AG08395 (cell line): ENCODE measurements at regions not wholly inside any gene's neighbourhood (a gene's known extent, or its start where the extent isn't known, plus 50 kb on each side); places are given as distances from the start of the nearest gene placed in this dataset.

Experiments
- DNase-seq: peaks from one replicate; pipeline ENCODE4 v3.0.0; 2012; ENCODE audit warnings: mixed read lengths, low spot score

DNA sequence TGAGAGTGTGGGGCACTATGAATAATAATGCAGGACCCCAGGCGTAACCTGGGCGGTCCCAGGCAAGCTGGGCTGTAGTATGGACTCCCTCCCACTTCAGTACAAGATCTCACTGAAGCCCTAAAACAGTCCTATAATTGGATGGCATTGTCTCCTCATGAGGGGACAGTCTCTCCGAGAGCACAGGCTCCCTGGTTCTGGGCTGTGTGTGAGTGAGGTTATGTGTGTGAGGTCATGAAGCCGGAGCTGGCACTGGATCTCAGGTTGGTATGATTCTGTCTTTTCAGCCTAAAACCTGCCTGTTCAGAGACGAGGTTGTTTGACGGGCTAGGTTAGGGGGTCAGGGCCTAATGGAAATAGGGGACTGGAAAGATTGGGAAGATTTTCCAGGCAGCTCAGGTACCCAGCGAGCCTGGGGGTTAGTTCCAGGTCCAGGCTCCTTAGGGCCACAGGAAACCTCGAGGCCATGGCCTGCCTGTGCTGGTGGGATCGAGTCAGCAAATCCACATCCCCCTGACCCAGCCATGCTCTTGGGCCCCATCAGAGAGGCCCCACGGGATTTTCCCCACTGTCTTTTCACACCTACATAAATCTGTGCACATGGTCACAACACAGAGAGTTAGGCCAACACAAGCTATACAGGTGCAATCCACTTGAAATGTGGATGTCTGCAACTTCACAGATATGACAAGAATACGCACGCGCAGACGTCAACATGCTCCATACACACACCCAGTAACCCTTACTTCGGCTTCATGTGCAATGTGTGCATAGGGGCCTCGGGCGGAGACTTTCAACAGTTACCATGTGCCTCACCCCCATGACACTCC is 94.8 kb downstream of the INHBB start:
- no peak for DNase-seq

DNA sequence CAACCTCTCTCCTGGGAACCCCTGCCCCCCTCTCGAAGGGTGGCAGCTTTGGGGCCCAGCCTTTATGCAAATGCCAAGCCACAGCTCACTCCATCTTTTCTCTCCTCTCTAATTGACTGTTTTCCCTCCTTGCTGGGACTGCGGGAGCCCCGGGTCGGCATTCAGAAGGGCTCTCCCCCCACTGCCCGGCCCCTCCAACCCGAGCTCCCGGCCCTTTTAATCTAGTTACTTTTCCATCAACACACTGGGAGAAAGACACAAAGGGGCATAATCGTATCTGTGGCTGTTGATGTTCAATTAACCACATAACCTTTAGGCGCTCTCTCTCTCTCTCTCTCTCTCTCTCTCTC is 95.4 kb downstream of the INHBB start:
- DNase-seq, result no peak

DNA sequence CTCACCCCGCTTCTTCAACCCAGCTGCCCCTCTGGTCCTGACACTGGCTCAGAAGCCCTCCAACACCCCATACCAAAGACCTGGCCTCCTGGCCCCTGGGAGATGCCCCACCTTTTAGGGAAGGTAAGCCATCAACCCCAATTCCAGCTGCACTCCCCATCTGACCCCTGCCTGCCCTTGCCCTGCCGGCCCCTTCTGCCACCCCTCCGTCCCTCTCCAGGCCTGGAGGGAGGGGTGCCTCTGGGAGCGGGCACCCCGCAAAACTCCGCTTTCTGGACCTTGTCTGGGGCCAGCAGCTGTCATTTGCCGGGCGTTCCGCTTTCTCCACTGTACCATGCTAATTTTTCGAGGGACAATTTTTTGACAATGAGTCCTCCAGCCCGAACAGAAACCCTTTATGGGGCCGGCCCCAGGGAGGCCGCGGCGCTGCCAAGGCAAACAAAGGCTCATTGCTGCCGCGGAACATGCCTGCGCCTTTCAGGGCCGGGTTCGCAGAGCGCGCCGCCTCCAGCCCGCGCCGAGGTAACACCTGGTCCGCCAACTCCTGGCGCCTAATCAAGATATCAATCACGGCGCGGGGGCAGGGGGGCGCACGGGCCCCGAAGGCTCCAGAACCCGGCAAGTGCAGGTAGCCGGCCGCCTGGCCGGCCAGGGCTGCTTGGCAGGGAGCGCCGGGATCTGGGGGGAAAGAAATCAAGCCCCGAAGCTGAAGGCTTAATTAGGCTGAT is 96.0 kb downstream of the INHBB start:
- DNase-seq, result peak; percentile 66

DNA sequence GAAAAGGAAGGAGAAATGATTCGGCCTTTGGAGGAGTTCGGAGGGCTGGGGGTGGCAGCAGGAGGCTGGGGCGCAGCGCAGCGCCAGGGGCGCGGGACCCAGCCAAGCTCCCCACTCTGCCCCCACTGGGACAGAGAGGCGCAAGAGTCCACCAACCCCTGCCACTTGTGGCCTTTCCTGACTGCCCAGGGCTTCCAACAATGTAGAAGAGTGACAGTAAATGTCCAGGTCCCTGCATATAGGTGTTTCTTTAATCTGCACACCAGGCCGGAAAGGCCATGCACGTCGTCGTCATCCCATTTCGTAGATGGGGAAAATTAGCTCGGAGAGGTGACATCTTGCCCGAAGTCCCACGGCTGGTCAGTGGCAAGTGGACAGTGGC is 96.6 kb downstream of the INHBB start:
- DNase-seq, result no peak

DNA sequence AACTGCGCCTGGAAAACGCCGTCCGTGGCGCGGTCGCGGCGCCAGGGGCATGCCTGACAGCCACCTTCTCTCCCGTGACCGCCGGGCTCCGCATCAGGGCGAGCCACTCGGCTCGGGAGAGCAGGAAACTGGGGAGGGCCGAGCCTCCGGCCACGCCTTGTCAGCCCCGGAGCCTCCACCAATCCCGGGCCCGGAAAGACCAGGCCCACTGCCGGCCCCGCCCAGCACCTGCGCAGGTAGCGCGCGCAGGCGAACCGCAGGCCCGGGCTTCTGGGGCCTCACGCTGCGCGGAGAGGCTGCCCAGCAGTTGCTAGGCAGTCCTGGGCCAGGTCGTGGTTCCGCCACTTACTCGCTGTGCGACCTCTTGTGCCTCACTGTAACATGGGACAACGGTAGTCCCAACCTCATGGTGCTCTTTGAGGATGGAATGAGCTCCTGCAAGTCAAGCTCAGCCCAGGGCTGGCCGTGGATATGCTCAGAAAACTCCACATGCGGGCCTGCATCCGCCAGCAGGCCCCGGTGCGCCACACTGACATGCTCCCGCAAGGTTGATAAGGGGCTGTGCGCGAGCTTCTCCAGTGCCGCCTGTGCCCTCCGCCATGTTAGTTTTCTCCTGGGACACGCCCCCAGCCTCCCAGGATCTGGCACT is 97.1 kb downstream of the INHBB start:
- DNase-seq, result no peak

DNA sequence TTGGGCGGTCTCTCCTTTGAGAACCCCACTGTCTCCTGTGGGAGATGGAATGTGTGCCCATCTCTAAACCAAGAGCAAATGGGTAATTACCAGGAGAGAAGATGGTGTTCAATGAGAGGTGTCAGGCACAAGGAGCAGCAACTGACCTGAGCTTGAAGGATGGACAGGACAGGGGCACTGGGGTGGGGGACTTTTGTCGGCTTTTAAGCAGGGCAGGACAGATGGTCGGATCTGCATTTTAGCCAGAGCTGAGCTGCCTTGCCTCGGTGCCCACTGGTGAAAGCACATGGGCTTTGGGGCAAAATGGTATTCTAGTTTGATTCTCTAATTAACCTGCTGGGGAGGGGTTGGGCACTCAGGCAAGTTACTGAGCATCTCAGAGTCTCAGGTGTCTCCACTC is 98.0 kb downstream of the INHBB start:
- no peak for DNase-seq

DNA sequence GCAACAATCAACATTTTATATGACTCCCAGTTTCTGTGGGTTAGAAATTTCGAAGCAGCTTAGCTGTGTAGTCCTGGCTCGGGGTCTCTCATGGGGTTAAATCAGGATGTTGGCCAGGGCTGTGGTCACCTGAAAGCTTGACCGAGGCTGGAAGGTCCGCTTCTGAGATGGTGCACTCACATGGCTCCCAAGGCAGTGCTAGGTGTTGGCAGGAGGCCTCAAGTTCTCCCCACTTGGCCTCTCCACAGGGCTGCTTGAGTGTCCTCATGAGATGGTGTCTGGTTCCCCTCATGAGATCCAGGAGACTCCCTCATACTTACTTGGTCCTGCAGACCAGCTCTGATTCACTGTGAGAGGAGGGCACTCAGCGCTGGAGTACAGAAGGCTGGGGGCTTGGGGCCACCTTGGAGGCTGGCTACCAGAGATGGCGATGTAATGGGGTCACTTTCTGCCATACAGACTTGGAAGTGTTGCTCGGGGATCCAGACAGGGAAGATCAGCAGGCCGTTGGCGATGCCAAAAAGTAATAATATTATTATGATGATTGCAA is 98.8 kb downstream of the INHBB start:
- DNase-seq, result no peak

DNA sequence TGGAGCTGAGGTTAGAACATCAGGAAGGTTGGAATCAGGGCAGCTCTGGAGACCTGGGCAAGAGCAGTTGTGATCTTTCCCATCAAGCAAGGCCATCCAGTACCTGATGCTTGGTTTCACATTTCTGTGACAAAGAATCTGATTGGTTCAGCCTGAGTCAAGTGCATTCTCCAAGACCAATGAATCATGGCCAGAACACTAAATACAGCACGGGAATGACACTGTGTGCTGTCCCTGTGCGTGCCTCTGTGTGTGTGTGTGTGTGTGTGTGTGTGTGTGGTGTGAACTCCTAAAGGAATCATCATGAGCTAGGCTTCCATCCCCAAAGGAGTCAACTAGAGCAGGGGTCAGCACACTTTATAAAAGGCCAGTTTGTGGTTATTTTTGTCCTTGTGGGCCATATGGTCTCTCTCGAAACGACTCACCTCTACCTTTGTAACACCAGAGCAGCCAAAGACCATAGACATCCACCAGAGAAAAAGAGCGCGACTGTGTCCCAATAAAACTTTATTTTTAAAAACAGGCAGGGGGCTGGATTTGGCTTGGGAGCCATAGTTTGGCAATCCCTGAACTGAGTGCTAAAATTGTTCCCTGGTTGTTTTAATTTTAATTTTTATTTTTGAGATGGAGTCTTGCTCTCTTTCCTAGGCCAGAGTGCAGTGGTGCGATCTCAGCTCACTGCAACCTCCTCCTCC is 99.7 kb downstream of the INHBB start:
- no peak for DNase-seq

DNA sequence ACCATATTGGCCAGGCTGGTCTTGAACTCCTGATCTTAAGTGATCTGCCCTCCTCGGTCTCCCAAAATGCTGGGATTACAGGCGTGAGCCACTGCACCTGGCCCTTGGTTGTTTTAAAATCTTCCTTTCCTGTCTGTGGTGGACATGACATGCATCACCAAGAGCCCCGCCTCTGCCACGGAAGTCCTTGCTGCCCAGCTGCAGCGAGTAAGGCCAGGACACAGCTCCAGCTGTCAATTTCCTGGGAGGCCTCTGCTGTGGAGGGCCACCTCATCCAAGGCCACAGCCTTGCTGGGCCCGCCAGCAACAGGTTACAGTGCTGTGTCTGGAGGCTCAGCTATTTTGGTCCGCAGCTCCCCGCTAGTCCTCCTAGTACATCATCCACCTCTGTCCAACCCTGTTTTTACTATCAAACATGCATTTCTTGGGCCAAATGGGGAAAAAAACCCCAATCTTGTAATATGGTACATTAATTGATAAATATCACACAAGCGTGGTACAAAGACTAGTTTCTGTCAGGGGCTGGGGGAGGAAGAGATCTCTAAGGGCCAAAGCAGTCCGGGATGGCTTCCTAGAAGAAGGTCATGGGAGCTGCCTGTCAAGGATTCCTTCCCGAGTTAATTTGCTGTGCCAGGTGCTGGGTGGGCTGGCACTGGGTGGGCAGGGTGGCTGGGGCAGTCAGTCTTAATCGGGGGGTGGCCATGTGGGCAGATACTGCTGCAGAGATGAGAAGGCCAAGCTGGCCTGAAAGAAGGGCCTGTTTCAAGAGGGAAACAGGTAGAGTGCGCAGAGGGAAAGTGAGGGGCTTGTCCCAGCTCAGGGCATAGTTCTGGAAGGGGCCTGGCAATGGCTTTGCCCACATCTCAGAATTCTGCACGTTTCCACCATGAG is 100.5 kb downstream of the INHBB start:
- no peak for DNase-seq

DNA sequence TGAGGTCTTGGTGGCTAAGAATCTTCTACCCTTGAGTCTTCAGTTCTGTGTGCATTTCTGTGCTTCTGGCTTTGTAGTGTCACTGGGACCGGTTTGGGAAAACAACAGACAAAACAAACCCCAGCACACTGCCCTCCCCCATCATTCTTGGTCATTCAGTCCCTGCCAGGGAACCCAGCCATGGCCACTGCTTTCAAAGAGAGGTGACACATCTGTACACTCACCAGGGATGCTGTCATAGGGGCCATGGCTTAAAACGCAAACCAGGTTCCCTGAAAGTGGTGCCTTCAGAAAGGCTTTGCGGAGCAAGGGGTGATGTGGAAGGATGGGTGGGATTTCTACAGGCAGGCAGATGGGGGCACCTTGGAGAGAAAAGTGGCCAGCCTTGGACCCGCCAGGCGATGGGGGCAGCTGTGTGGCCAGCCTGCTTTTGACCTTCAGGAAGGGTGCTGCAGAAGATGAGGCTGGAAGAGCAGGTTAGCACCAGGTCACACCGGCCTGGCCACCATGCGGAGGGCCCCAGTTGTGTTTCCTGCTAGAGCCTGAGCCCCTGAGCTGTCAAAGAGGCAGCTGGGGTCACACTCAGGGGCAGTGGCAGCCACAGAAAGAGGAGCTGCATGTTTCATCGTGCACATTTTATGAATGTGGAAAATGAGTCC is 101.3 kb downstream of the INHBB start:
- no peak for DNase-seq

DNA sequence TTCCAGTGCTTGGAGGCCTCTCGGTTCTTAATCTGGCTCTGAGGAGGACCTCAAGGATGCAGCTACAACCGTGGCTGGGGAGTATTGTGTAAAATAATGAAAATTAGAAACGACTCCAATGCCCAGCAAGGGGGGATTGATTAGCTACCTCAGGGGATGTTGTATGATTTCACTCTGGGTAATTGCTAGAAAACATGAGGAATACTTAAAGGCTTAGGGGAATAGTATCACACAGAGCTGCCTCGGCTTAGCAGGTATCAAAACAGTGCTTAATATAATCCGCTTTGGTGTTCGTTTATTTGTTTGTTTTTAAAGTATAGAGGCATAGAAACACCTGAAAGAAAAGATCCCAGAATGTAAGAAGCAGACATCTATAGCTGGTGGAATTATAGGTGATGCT is 102.5 kb downstream of the INHBB start:
- DNase-seq, result no peak

DNA sequence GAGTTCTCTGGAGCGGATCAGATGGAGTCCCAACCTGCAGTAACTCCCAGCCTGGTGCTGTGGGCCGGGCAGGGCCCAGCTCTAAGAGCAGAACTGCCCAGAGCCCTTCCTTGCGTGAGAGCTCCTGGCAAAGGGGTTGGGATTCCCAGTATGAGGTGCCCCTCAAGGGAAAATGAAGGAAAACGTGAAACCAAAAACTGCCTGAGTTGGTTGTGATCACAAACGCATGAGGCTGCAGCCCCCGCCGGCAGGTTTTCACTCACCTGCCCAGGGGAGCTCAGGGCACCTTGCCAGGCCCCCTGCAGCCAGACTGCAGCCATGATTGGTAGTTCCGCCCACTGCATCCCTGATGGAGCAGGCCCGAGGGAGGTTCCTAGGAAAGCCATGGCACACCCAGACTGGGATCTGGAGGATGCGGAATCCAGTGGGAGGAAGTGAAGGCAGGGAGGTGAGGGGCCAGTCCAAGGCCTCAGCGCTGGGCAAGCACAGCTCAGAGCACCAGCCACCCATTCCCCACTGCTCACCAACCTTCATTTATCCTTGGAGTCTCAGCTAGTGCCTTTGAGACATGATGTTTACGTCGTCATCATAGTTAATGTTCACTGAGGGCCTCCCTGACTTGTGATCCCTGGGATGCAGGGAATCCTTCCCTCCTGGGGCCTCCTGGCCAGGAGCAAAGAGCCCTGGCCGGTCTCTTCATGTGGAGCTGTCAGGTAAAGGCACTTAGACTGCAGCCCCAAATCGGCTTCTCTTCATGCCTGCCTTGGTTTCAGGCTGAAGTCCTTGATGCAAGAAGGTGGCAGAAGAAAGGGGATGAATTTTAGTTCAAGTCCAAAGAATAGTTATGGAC is 103.2 kb downstream of the INHBB start:
- no peak for DNase-seq

DNA sequence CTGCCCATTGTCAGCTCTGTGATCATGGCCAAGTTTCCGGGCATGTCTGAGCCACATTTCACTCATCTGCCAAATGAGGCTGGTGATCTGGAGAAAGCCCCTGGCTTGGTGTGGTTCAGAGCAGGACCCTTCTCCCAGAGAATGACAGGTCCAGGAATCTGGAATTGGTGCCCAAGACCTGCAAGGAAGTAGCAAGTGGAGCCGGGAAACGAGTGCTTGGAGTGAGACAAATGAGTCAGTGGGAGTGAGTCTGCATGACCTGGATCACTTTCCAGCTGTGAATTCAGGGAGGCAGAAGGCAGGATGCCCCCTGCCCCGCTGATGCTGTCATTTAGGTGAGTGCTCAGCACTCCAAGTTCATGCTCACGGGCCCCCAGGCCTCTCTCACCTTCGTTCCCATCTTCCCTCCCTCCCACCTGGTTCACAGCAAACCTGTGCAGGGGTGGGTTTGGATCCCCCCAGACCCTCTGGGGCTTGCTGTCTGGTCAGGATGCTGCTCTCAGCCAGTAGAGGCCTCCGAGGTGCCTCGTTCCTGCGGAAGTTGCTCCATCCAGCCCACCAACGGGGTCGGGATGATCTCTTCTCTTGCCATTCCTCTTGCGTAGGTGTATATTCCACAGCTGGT is 104.4 kb downstream of the INHBB start:
- DNase-seq, result no peak

DNA sequence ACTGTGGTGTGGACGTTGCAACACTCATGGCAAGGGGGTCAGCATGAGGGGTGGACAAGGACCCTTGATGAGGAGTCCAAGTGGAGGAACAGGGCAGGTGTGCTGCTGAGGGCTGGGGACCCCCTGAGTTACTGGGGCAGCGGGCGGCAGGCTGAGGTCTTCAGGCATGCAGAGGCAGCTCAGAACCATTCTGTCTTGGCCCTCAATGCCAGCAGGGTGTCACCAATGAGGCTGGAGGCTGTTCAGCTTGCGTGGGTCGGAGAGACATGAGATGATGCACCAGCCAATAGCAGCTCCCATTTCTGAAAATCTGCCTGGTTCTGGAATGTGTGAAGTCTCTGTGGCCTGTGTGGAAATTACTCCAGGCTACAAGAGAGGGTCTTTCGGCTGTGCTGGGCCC is 105.4 kb downstream of the INHBB start:
- no peak for DNase-seq

DNA sequence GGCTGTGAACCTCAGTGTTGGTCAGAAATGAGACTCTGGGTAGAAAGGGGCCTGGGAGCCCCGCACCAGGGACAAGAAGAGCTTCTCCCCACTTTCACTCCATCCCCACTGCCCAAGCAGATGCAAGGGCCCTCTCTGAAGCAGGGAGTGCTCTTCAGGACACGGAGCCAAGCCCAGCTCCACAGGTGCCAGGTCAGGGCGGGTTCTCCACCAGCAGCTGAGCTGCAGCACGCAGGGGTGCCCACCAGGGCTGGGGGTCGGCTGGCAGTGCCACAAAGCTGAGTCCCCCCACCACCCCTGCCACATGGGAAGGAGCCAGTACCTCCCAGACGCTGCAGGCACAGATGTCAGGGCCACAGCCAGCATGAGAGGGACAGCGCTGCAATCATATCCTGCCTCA is 106.2 kb downstream of the INHBB start:
- DNase-seq, result no peak

DNA sequence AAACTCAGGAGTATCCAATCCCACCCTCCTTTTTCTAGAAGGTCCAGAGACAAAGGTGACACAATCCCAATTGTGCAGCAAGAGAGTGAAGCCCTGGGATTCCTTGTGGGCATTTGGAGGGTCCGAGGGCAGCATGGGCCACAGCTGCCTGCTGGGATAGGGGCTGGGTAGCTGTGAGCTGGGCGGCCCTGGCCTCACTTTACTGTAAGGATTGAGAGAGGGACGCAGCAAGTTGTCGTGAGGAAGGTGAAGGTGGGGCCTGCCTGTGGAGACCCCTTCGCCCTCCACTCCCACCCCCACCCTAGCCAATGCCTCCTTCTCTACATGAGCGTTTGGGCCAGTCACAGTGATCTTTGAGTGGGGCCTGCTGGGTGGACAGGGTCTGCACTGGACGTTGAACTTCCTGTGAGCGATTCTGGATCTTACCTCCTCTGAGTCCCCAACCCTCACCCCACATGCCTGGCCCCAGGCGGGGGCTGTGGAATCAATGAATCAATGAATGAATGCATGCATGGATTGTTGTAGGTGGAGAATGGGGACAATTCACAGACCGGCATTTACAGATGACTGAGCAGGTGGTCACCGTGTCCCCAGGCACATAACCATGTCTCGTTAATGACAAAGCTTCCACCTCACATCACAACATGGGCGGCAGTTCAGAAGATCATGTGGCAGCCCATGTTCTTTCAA is 107.2 kb downstream of the INHBB start:
- DNase-seq, result no peak

DNA sequence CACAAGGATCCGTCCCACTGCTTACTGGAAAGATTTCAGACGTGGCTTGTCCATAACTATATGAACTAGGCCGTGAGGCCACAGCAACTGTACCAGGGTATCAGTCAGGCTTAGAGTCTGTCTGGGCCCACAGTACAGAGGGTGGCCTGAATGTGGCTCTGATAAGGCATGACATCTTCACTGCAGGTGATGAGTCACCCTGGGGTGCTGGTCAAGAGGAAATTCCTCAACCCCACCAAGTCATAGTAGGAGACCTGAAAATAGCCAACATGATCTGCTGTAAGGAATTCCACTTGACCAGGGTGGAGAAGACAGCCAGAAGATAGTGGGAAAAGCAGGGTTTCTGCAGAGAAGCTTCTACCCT is 107.7 kb downstream of the INHBB start:
- peak; percentile 79 for DNase-seq

DNA sequence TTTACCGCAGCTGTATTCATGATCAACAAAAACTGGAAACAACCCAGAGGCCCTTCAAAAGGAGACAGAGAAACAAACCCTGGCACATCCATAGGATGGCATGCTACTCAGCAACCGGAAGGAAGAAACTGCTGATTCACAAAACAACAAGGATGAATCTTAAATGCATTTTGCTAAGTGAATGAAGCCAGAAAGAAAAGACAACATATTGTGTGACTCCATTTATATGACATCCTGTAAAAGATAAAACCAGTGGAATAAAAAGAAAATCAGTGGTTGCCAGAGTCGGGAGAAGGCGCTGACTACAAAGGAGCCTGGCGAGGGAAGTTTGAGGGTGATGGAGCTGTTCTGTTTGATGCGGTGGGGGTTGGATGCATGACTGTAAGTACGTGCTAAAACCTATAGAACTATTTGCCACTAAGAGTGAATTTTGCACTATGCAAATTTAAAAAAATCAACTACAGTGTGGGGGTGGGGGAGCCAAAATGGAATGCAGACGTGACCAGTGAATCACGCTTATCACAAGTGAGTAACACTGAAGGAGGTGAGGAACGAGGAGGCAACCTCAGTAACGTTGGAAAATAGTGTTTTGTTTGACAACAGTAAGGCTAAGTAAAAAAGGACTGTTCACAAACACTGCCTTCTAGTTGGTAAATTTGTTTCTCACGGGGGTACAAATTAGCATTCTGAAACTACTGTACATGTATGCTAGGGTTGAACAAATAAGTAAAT is 108.9 kb downstream of the INHBB start:
- DNase-seq, result no peak
